ENCODE measurements at regions not wholly inside any gene's neighbourhood (a gene's known extent, or its start where the extent isn't known, plus 50 kb on each side); places are given as distances from the start of the nearest gene placed in this dataset.

DNA sequence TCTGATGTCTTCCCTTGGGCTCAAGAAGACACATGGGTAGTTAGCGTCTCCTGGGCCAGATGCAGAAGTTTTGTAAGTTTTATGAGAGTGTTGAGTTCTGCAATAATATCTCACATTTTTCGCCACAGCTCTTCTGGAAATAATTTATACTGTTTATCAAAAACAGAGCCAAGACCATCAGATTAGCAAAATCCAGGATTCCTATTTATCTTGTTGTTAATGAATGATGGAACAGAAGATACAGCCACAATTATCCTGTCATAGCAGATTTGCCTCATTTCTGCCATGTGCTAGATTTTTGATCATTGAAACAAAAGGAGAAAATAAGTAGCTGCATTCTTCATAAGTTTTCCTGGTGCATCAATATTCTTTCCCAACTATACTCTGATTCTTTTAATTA, 1048.6 kb upstream of the KLHL29 start:
- no peaks in the 10 kb centered on the region for H3K27me3 Mint-ChIP-seq (ENCODE audit: low read depth)
- H3K4me1 Mint-ChIP-seq = peaks cover 6% of the 10 kb centered on the region; the same call in 1 of the 2 replicates
- H3K4me3 Mint-ChIP-seq = no peak overlapping the region
- peaks cover 7% of the 10 kb centered on the region for H3K9me3 Mint-ChIP-seq
- ChIA-PET POLR2A (no interaction called here), CTCF (no interaction called here)
- no peak overlapping the region for H3K27ac Mint-ChIP-seq
- H3K36me3 Mint-ChIP-seq = no peaks in the 10 kb centered on the region
- no peak for TF ChIP-seq SMAD3 (CRISPR knock-in tag; IDR thresholded peaks at IDR 0.05; ENCODE audit: borderline replicate concordance)
- TF ChIP-seq FOXK1 (CRISPR knock-in tag; IDR thresholded peaks at IDR 0.05) = no peak
- no peak for TF ChIP-seq RELA (CRISPR knock-in tag; IDR thresholded peaks at IDR 0.05; ENCODE audit: borderline replicate concordance)
- no peak for TF ChIP-seq NFE2L1 (CRISPR knock-in tag; IDR thresholded peaks at IDR 0.05)
- TF ChIP-seq PRDM15 (CRISPR knock-in tag; IDR thresholded peaks at IDR 0.05) = no peak
- no peak for TF ChIP-seq SP1 (CRISPR knock-in tag; conservative IDR thresholded peaks at IDR 0.05)
- TF ChIP-seq, protein P1, sequence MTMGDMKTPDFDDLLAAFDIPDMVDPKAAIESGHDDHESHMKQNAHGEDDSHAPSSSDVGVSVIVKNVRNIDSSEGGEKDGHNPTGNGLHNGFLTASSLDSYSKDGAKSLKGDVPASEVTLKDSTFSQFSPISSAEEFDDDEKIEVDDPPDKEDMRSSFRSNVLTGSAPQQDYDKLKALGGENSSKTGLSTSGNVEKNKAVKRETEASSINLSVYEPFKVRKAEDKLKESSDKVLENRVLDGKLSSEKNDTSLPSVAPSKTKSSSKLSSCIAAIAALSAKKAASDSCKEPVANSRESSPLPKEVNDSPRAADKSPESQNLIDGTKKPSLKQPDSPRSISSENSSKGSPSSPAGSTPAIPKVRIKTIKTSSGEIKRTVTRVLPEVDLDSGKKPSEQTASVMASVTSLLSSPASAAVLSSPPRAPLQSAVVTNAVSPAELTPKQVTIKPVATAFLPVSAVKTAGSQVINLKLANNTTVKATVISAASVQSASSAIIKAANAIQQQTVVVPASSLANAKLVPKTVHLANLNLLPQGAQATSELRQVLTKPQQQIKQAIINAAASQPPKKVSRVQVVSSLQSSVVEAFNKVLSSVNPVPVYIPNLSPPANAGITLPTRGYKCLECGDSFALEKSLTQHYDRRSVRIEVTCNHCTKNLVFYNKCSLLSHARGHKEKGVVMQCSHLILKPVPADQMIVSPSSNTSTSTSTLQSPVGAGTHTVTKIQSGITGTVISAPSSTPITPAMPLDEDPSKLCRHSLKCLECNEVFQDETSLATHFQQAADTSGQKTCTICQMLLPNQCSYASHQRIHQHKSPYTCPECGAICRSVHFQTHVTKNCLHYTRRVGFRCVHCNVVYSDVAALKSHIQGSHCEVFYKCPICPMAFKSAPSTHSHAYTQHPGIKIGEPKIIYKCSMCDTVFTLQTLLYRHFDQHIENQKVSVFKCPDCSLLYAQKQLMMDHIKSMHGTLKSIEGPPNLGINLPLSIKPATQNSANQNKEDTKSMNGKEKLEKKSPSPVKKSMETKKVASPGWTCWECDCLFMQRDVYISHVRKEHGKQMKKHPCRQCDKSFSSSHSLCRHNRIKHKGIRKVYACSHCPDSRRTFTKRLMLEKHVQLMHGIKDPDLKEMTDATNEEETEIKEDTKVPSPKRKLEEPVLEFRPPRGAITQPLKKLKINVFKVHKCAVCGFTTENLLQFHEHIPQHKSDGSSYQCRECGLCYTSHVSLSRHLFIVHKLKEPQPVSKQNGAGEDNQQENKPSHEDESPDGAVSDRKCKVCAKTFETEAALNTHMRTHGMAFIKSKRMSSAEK (CRISPR knock-in tag; IDR thresholded peaks at IDR 0.05; ENCODE audit: borderline replicate concordance) = no peak
- TF ChIP-seq ZNF138 (CRISPR knock-in tag; conservative IDR thresholded peaks at IDR 0.05) = no peak
- no peak for TF ChIP-seq AFF4 (CRISPR knock-in tag; IDR thresholded peaks at IDR 0.05; ENCODE audit: borderline replicate concordance)
- ATAC-seq (no peak), DNase-seq (ENCODE audit: low spot score) (no peak)

GRCh38 chr2:22340716-22341115, 1044.3 kb upstream of the KLHL29 start:
- Mint-ChIP-seq H3K36me3 (no peaks in the 10 kb centered on the region), H3K4me1 (peaks cover 6% of the 10 kb centered on the region; the same call in 1 of the 2 replicates), H3K4me3 (no peak overlapping the region), H3K27ac (no peak overlapping the region), H3K9me3 (no peaks in the 10 kb centered on the region), H3K27me3 (ENCODE audit: low read depth) (no peaks in the 10 kb centered on the region)
- TF ChIP-seq ZNF671 (CRISPR knock-in tag; IDR thresholded peaks at IDR 0.05) = no peak
- no peak for TF ChIP-seq TP53 (CRISPR knock-in tag; IDR thresholded peaks at IDR 0.05)
- TF ChIP-seq SMAD4 (CRISPR knock-in tag; IDR thresholded peaks at IDR 0.05) = no peak
- TF ChIP-seq, protein P2, sequence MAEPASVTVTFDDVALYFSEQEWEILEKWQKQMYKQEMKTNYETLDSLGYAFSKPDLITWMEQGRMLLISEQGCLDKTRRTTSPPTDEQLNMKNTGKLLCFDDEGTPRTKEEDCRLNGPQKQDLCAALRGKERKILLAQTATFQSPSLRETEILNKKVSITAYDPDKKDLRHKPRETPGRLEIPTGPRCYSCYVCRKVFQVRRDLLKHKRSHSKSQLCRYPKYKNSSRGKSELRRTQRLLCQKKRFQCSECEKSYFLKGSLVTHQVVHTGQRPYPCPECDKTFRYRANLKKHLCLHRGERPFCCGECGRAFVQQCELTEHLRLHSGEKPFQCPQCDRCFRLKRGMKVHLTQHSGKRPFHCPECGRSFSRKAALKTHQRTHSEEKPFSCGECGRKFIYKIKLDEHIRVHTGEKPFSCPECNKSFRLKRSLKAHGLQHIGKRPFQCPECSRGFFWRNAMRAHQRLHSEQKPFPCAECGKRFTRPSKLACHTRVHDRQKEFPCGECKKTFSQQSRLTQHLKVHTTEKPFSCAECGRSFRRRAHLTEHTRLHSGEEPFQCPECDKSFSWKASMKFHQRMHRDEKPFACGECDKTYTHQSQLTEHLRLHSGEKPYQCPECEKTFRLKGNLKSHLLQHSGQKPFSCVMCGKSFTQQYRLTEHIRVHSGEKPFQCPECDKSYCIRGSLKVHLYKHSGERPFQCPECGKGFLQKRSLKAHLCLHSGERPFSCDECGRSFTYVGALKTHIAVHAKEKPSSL (CRISPR knock-in tag; conservative IDR thresholded peaks at IDR 0.05) = no peak
- TF ChIP-seq ZNF423 (CRISPR knock-in tag; IDR thresholded peaks at IDR 0.05) = no peak
- TF ChIP-seq RORB (CRISPR knock-in tag; IDR thresholded peaks at IDR 0.05) = no peak
- no peak for TF ChIP-seq SP1 (CRISPR knock-in tag; conservative IDR thresholded peaks at IDR 0.05)
- no peak for TF ChIP-seq TEAD4 (CRISPR knock-in tag; IDR thresholded peaks at IDR 0.05)
- TF ChIP-seq CREB1 (CRISPR knock-in tag; IDR thresholded peaks at IDR 0.05) = no peak
- TF ChIP-seq TCF7 (CRISPR knock-in tag; IDR thresholded peaks at IDR 0.05; ENCODE audit: low read depth) = no peak
- no peak for TF ChIP-seq SMAD3 (CRISPR knock-in tag; IDR thresholded peaks at IDR 0.05; ENCODE audit: borderline replicate concordance)
- no peak for TF ChIP-seq GTF2I (CRISPR knock-in tag; conservative IDR thresholded peaks at IDR 0.05)
- no peak for TF ChIP-seq TEAD1 (CRISPR knock-in tag; IDR thresholded peaks at IDR 0.05)
- TF ChIP-seq NR1H2 (CRISPR knock-in tag; IDR thresholded peaks at IDR 0.05) = no peak
- ChIA-PET CTCF (no interaction called here), POLR2A (no interaction called here)
- no peak for ATAC-seq
- DNase-seq (ENCODE audit: low spot score) = no peak

All from WTC11 (cell line).